ENCODE measurements at regions not wholly inside any gene's neighbourhood (a gene's known extent, or its start where the extent isn't known, plus 50 kb on each side); places are given as distances from the start of the nearest gene placed in this dataset.

DNA sequence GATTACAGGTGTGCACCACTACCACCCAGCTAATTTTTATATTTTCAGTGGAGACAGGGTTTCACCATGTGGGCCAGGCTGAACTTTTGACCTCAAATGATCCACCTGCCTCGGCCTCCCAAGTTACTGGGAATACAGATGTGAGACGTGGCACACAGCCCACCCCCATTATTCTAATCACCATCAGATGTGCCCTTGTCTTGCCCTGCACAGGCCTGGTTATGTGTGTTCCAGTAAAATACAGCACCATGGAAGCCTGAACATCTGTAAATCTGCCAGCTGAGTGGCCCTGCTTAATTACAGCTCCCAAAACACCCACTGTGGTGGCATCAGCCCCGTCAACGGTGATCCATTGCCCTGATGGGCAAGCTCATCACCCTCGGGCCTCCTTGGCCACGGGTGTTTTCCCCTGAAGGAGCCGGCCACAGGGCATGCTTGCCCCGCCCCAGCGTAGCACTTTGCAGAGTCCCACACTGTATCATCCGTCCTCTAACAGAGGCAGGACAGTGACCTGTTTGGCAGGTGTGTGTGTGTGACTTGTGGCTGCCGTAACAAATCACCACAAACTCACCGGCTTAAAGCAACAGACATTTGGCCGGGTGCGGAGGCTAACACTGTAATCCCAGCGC lies 74.5 kb downstream of the RBFOX3 start:
- peaks cover 2% of the 10 kb centered on the region for H3K27me3 Mint-ChIP-seq
- H3K36me3 Mint-ChIP-seq (ENCODE audit: low read depth) = no peaks in the 10 kb centered on the region
- DNase-seq (no peak), ATAC-seq (no peak)
- ChIA-PET POLR2A (no interaction called here), CTCF (no interaction called here)
- TF ChIP-seq, protein P1, sequence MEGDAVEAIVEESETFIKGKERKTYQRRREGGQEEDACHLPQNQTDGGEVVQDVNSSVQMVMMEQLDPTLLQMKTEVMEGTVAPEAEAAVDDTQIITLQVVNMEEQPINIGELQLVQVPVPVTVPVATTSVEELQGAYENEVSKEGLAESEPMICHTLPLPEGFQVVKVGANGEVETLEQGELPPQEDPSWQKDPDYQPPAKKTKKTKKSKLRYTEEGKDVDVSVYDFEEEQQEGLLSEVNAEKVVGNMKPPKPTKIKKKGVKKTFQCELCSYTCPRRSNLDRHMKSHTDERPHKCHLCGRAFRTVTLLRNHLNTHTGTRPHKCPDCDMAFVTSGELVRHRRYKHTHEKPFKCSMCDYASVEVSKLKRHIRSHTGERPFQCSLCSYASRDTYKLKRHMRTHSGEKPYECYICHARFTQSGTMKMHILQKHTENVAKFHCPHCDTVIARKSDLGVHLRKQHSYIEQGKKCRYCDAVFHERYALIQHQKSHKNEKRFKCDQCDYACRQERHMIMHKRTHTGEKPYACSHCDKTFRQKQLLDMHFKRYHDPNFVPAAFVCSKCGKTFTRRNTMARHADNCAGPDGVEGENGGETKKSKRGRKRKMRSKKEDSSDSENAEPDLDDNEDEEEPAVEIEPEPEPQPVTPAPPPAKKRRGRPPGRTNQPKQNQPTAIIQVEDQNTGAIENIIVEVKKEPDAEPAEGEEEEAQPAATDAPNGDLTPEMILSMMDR (IDR thresholded peaks at IDR 0.05) = no peak
- intact Hi-C loops (cut with micrococcal nuclease) = no loop called here
- H3K27ac Mint-ChIP-seq = no peak overlapping the region
- no peaks in the 10 kb centered on the region for H3K4me1 Mint-ChIP-seq (ENCODE audit: low read depth)
- no peak overlapping the region for H3K4me3 Mint-ChIP-seq
- H3K9me3 Mint-ChIP-seq = no peaks in the 10 kb centered on the region

- no peak overlapping the region for H3K27ac Mint-ChIP-seq
- TF ChIP-seq, protein P1 (IDR thresholded peaks at IDR 0.05) = no peak
- no peaks in the 10 kb centered on the region for H3K4me1 Mint-ChIP-seq (ENCODE audit: low read depth)
- H3K27me3 Mint-ChIP-seq = peaks cover 2% of the 10 kb centered on the region
- intact Hi-C loops (cut with micrococcal nuclease) = no loop called here
- no peaks in the 10 kb centered on the region for H3K9me3 Mint-ChIP-seq
- ChIA-PET CTCF (no interaction called here), POLR2A (no interaction called here)
- no peaks in the 10 kb centered on the region for H3K36me3 Mint-ChIP-seq (ENCODE audit: low read depth)
- no peak overlapping the region for H3K4me3 Mint-ChIP-seq
- DNase-seq (no peak), ATAC-seq (no peak)
Observed at GRCh38 chr17:79535728-79536025, 75.2 kb downstream of the RBFOX3 start.

GRCh38 chr17:79534851-79535727 lies 75.8 kb downstream of the RBFOX3 start:
- intact Hi-C loops (cut with micrococcal nuclease) = no loop called here

GRCh38 chr17:79534111-79534510 lies 76.7 kb downstream of the RBFOX3 start:
- TF ChIP-seq, protein P1 (IDR thresholded peaks at IDR 0.05) = no peak
- Mint-ChIP-seq H3K36me3 (ENCODE audit: low read depth) (no peaks in the 10 kb centered on the region), H3K9me3 (no peaks in the 10 kb centered on the region), H3K27ac (no peak overlapping the region), H3K4me1 (ENCODE audit: low read depth) (no peaks in the 10 kb centered on the region), H3K4me3 (no peak overlapping the region), H3K27me3 (peaks cover 3% of the 10 kb centered on the region)
- no peak for DNase-seq
- ChIA-PET CTCF (no interaction called here), POLR2A (no interaction called here)
- no peak for ATAC-seq
- intact Hi-C loops (cut with micrococcal nuclease) = no loop called here

More at GRCh38 chr17:79534851-79535727, 75.8 kb downstream of the RBFOX3 start:
- Mint-ChIP-seq H3K9me3 (no peaks in the 10 kb centered on the region), H3K4me1 (ENCODE audit: low read depth) (no peaks in the 10 kb centered on the region), H3K27ac (no peak overlapping the region), H3K4me3 (no peak overlapping the region), H3K27me3 (peaks cover 2% of the 10 kb centered on the region), H3K36me3 (ENCODE audit: low read depth) (no peaks in the 10 kb centered on the region)
- ATAC-seq = no peak
- POLR2A ChIA-PET = no interaction called here
- DNase-seq = no peak
- TF ChIP-seq, protein P1 (IDR thresholded peaks at IDR 0.05) = no peak
- CTCF ChIA-PET = no interaction called here

GRCh38 chr17:79533116-79533515 lies 77.7 kb downstream of the RBFOX3 start:
- ChIA-PET CTCF (no interaction called here), POLR2A (no interaction called here)
- ATAC-seq (no peak), DNase-seq (no peak)
- Mint-ChIP-seq H3K27ac (no peak overlapping the region), H3K27me3 (peaks cover 3% of the 10 kb centered on the region), H3K4me3 (no peak overlapping the region), H3K36me3 (ENCODE audit: low read depth) (no peaks in the 10 kb centered on the region), H3K4me1 (ENCODE audit: low read depth) (no peaks in the 10 kb centered on the region), H3K9me3 (no peaks in the 10 kb centered on the region)
- TF ChIP-seq, protein P1 (IDR thresholded peaks at IDR 0.05) = no peak
- intact Hi-C loops (cut with micrococcal nuclease) = no loop called here
